A673 (cell line): ENCODE measurements at regions not wholly inside any gene's neighbourhood (a gene's known extent, or its start where the extent isn't known, plus 50 kb on each side); places are given as distances from the start of the nearest gene placed in this dataset.

Experiments
- CTCF ChIP-seq: fragments of 300-800, 200-600 bp; sonication (generic); conservative IDR thresholded peaks from 2 replicates; pipeline ENCODE4 v1.5.1; 2017; ENCODE audit warnings: low read depth, mild to moderate bottlenecking, antibody characterized with exemption, low read length, moderate library complexity, mixed read lengths
- EZH2 ChIP-seq: fragments of 200-600 bp; sonication (generic); IDR thresholded peaks from 2 replicates; pipeline ENCODE4 v1.6.1; 2017; ENCODE audit warnings: borderline replicate concordance, low read depth, mild to moderate bottlenecking, mixed read lengths, antibody characterized with exemption, low read length; ENCODE audit not compliant: poor library complexity, severe bottlenecking

GRCh38 chr4:110787707-110788106, 164.8 kb upstream of the PITX2 start:
- TF ChIP-seq CTCF (no peak), EZH2 (no peak)
